ENCODE measurements at regions not wholly inside any gene's neighbourhood (a gene's known extent, or its start where the extent isn't known, plus 50 kb on each side); places are given as distances from the start of the nearest gene placed in this dataset.

GRCh38 chr12:124384299-124384894 lies 89.5 kb downstream of the RFLNA start:
- no peak for TF ChIP-seq JUND (IDR thresholded peaks at IDR 0.05)
- no peak for TF ChIP-seq RAD21 (IDR thresholded peaks at IDR 0.05; ENCODE audit: low read depth)
- no peak for TF ChIP-seq CEBPB (IDR thresholded peaks at IDR 0.05; ENCODE audit: low read depth)
- no peak for TF ChIP-seq ATF3 (IDR thresholded peaks at IDR 0.05)
- no peak for TF ChIP-seq SP1 (IDR thresholded peaks at IDR 0.05; ENCODE audit: low read depth)
- no peak for TF ChIP-seq REST (IDR thresholded peaks at IDR 0.05; ENCODE audit: low read depth)
- TF ChIP-seq ZNF274 (IDR thresholded peaks at IDR 0.05; ENCODE audit: low read depth, low read length), result no peak
- no peak for TF ChIP-seq ZBTB33 (IDR thresholded peaks at IDR 0.05; ENCODE audit: extremely low read depth, insufficient replicate concordance, low read length)
- no peak for TF ChIP-seq TCF7L2 (IDR thresholded peaks at IDR 0.05; ENCODE audit: borderline replicate concordance, extremely low read depth, insufficient read depth, insufficient read length)
- ChIA-PET RAD21 (ENCODE audit: low non-redundant PET in 1 of 2, low total read pairs in 2 of 2, uncharacterized antibody in 2 of 2, unreplicated experiment in 2 of 2) (no interaction called here), CTCF (no interaction called here), POLR2A (no interaction called here)
- Histone ChIP-seq H3K9ac (ENCODE audit: low read length) (peak overlapping the region; percentile 56; the same call in 1 of the 2 replicates), H3K9me3 (ENCODE audit: control insufficient read depth in 1 of 2, insufficient read depth in 1 of 2, low read depth in 1 of 2, low read length in 2 of 2) (no peaks in the 10 kb centered on the region), H3K79me2 (ENCODE audit: insufficient read depth, low read length) (no peaks in the 10 kb centered on the region), H3K9me2 (ENCODE audit: insufficient read depth) (no peaks in the 10 kb centered on the region), H3K27ac (ENCODE audit: low read depth, low read length) (no peak overlapping the region), H3K4me2 (ENCODE audit: low read length) (peak overlapping the region; percentile 72), H2AFZ (ENCODE audit: low read depth, low read length, poor library complexity, severe bottlenecking) (no peak overlapping the region), H3K4me1 (ENCODE audit: control insufficient read depth in 1 of 2, insufficient read depth in 2 of 2, low read length in 2 of 2) (peaks cover 18 to 49% of the 10 kb centered on the region in 2 experiments), H4K20me1 (ENCODE audit: insufficient read depth) (no peaks in the 10 kb centered on the region), H3K36me3 (ENCODE audit: control insufficient read depth in 1 of 2, insufficient read depth in 2 of 2, low read length in 2 of 2) (peaks cover 0 to 12% of the 10 kb centered on the region in 2 experiments; a peak in 2 of 4 replicates), H3K4me3 (replicated peaks in 1 of 2; ENCODE audit: low read depth in 1 of 2, low read length in 2 of 2) (no peak overlapping the region), H3K27me3 (ENCODE audit: insufficient read depth, low read length) (no peaks in the 10 kb centered on the region)
- intact Hi-C loops (cut with micrococcal nuclease), result no loop called here
- DNase-seq (ENCODE audit: low read depth, low spot score), result no peak
- ATAC-seq, result no peak
- BruUV-seq (replicated peaks), result no TSS peak
